Adrenal gland (tissue), 5 donors: ENCODE measurements at regions not wholly inside any gene's neighbourhood (a gene's known extent, or its start where the extent isn't known, plus 50 kb on each side); places are given as distances from the start of the nearest gene placed in this dataset.

Experiments used
- POLR2A ChIP-seq, 2 donors: fragments of 450-650 bp; IDR thresholded peaks; one replicate each; pipeline ENCODE4 v1.6.1; 2017; ENCODE audit warnings: antibody characterized with exemption in 2 of 2, mild to moderate bottlenecking in 2 of 2, moderate library complexity in 1 of 2
- TF ChIP-seq, protein P1 (sequence below), 6 experiments: fragments of 450-650 bp in 4 of 6; fragments of 200-600 bp in 2 of 6; sonication (generic) in 1 of 6; IDR thresholded peaks; 1 replicate in 5 of 6; 2 replicates in 1 of 6; pipeline versions ENCODE4 v1.5.1 to v1.8.0; 2016 to 2021; ENCODE audit warnings: antibody characterized with exemption in 6 of 6, mild to moderate bottlenecking in 2 of 6, moderate library complexity in 1 of 6
- donor health status: DM: no; HTN: no; CAD: no.

GRCh38 chr5:124461157-124461556 is 285.3 kb downstream of the ZNF608 start:
- TF ChIP-seq, protein P1, sequence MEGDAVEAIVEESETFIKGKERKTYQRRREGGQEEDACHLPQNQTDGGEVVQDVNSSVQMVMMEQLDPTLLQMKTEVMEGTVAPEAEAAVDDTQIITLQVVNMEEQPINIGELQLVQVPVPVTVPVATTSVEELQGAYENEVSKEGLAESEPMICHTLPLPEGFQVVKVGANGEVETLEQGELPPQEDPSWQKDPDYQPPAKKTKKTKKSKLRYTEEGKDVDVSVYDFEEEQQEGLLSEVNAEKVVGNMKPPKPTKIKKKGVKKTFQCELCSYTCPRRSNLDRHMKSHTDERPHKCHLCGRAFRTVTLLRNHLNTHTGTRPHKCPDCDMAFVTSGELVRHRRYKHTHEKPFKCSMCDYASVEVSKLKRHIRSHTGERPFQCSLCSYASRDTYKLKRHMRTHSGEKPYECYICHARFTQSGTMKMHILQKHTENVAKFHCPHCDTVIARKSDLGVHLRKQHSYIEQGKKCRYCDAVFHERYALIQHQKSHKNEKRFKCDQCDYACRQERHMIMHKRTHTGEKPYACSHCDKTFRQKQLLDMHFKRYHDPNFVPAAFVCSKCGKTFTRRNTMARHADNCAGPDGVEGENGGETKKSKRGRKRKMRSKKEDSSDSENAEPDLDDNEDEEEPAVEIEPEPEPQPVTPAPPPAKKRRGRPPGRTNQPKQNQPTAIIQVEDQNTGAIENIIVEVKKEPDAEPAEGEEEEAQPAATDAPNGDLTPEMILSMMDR (IDR thresholded peaks at IDR 0.05) = no peak
- TF ChIP-seq POLR2A (IDR thresholded peaks at IDR 0.05) = no peak
